Endothelial cell of umbilical vein (primary cell): ENCODE measurements at regions not wholly inside any gene's neighbourhood (a gene's known extent, or its start where the extent isn't known, plus 50 kb on each side); places are given as distances from the start of the nearest gene placed in this dataset.

Experiments
- BruUV-seq: library from RNA; stranded (reverse); fragments of 400-500 nt; replicated peaks from 2 replicates; lab custom pipeline; 2021; lab: Mats Ljungman, UMichigan
- CTCF ChIA-PET: fragments of 300-600, 350-600 bp; sonication (Branson Sonifier 250); formaldehyde crosslinking; loops from one replicate; lab custom pipeline; 2021; ENCODE audit warnings: antibody characterized with exemption, inconsistent platforms; lab: Charles Lee
- POLR2A ChIA-PET: fragments of 300-600, 350-600 bp; sonication (Branson Sonifier 250); formaldehyde crosslinking; loops from one replicate; lab custom pipeline; 2021; ENCODE audit warnings: antibody characterized with exemption, inconsistent platforms; lab: Charles Lee
- DNase-seq: peaks from one replicate; pipeline ENCODE4 v3.0.0-alpha.2; 2011; ENCODE audit warnings: low read depth, low spot score
- FAIRE-seq: peaks from 2 replicates; lab custom pipeline; 2011; peaks lifted over from hg19 to GRCh38; lab: Jason Lieb, UNC
- H2AFZ ChIP-seq: 2 replicates; pipeline ENCODE4 v1.6.0; 2012; ENCODE audit warnings: low read depth, low read length, control low read depth, inconsistent platforms
- H3K27ac ChIP-seq: 2 replicates; pipeline ENCODE4 v1.5.1; 2011; ENCODE audit warnings: low read depth, mild to moderate bottlenecking, control low read depth, low read length, moderate library complexity; ENCODE audit not compliant: insufficient read depth
- H3K27me3 ChIP-seq, 2 experiments: 2 replicates each; pipeline versions ENCODE4 v1.6.0 to v1.6.1; 2011; ENCODE audit warnings: low read length in 2 of 2, mixed read lengths in 1 of 2; ENCODE audit not compliant: control insufficient read depth in 2 of 2, insufficient read depth in 2 of 2
- H3K36me3 ChIP-seq, 2 experiments: 2 replicates in 1 of 2; 3 replicates in 1 of 2; pipeline ENCODE4 v1.5.1; 2011; ENCODE audit warnings: low read length in 2 of 2, mild to moderate bottlenecking in 1 of 2, moderate library complexity in 1 of 2; ENCODE audit not compliant: control insufficient read depth in 2 of 2, insufficient read depth in 2 of 2; ENCODE audit errors: extremely low read depth in 1 of 2
- H3K4me1 ChIP-seq: 3 replicates; pipeline ENCODE4 v1.5.1; 2011; ENCODE audit warnings: mild to moderate bottlenecking, low read length; ENCODE audit not compliant: control insufficient read depth, insufficient read depth; ENCODE audit errors: extremely low read depth
- H3K4me2 ChIP-seq: 2 replicates; pipeline ENCODE4 v1.6.1; 2011; ENCODE audit warnings: low read length, control low read depth, mixed read lengths; ENCODE audit not compliant: insufficient read depth
- H3K4me3 ChIP-seq, 3 experiments: fragments of 200-600 bp in 1 of 3; sonication (generic), shearing (Covaris generic) in 1 of 3; replicated peaks in 1 of 3; 2 replicates each; pipeline ENCODE4 v1.5.1; 2011 to 2016; ENCODE audit warnings: control low read depth in 3 of 3, low read length in 3 of 3, mild to moderate bottlenecking in 2 of 3, inconsistent platforms in 1 of 3, low read depth in 1 of 3, moderate library complexity in 1 of 3; ENCODE audit not compliant: insufficient read depth in 1 of 3
- H3K79me2 ChIP-seq: 2 replicates; pipeline ENCODE4 v1.6.0; 2012; ENCODE audit warnings: low read length, inconsistent platforms; ENCODE audit not compliant: control insufficient read depth, insufficient read depth
- H3K9ac ChIP-seq: replicated peaks from 2 replicates; pipeline ENCODE3; 2011; ENCODE audit warnings: low read length, control low read depth; ENCODE audit not compliant: insufficient read depth; ENCODE audit errors: extremely low read depth
- H3K9me1 ChIP-seq: replicated peaks from 3 replicates; pipeline ENCODE4 v1.6.0; 2011; ENCODE audit warnings: mild to moderate bottlenecking, low read length; ENCODE audit not compliant: control insufficient read depth, insufficient read depth; ENCODE audit errors: extremely low read depth
- H3K9me3 ChIP-seq: replicated peaks from 2 replicates; pipeline ENCODE4 v1.5.1; 2012; ENCODE audit warnings: low read length, inconsistent platforms; ENCODE audit not compliant: control insufficient read depth, insufficient read depth
- H4K20me1 ChIP-seq: replicated peaks from 2 replicates; pipeline ENCODE3; 2011; ENCODE audit warnings: mild to moderate bottlenecking, low read length; ENCODE audit not compliant: control insufficient read depth, insufficient read depth; ENCODE audit errors: extremely low read depth
- EZH2 ChIP-seq: IDR thresholded peaks from 2 replicates; pipeline ENCODE4 v1.6.1; 2012; ENCODE audit warnings: borderline replicate concordance, low read depth, mild to moderate bottlenecking, moderate library complexity, low read length, inconsistent platforms; ENCODE audit not compliant: severe bottlenecking
- FOS ChIP-seq: IDR thresholded peaks from 2 replicates; pipeline ENCODE4 v1.6.1; 2011; ENCODE audit warnings: mild to moderate bottlenecking, low read length, moderate library complexity, borderline replicate concordance; ENCODE audit not compliant: insufficient read depth
- GATA2 ChIP-seq: IDR thresholded peaks from 2 replicates; pipeline ENCODE4 v1.7.0; 2011; ENCODE audit warnings: low read depth, mild to moderate bottlenecking, moderate library complexity, mixed read lengths, low read length; ENCODE audit not compliant: insufficient read length, insufficient read depth
- JUN ChIP-seq: IDR thresholded peaks from 2 replicates; pipeline ENCODE4 v1.6.1; 2011; ENCODE audit warnings: borderline replicate concordance, low read depth; ENCODE audit not compliant: insufficient read length, insufficient read depth
- MAX ChIP-seq: IDR thresholded peaks from 2 replicates; pipeline ENCODE4 v1.6.1; 2011; ENCODE audit not compliant: insufficient read depth, insufficient read length
- MYC ChIP-seq: IDR thresholded peaks from one replicate; pipeline ENCODE4 v1.6.1; 2011; ENCODE audit warnings: mild to moderate bottlenecking, low read depth, low read length
- POLR2A ChIP-seq: IDR thresholded peaks from 2 replicates; pipeline ENCODE4 v1.6.1; 2012; ENCODE audit warnings: low read depth, mild to moderate bottlenecking, control low read depth, low read length
- POLR2AphosphoS5 ChIP-seq: IDR thresholded peaks from 2 replicates; pipeline ENCODE4 v1.6.1; 2012; ENCODE audit warnings: low read depth, mild to moderate bottlenecking, control low read depth, low read length, moderate library complexity; ENCODE audit not compliant: insufficient read depth
- dilution Hi-C: fragments of 300-500 bp; cut with MboI; formaldehyde crosslinking; loops from one replicate; pipeline ENCODE4 v1.15.0; 2019; ENCODE audit warnings: low sequenced_read_pairs; ENCODE audit not compliant: extremely low pct_ligation_motif_present
- intact Hi-C: fragments of 100-400 bp; cut with micrococcal nuclease; formaldehyde crosslinking; loops from one replicate; pipeline ENCODE4 v1.10.0; 2022
- TF ChIP-seq, protein P1 (sequence below), 2 donors: IDR thresholded peaks; 1 replicate in 1 of 2; 2 replicates in 1 of 2; pipeline ENCODE4 v1.5.1; 2011; ENCODE audit warnings: low read length in 2 of 2, mild to moderate bottlenecking in 2 of 2, moderate library complexity in 2 of 2, control low read depth in 1 of 2, inconsistent platforms in 1 of 2, low read depth in 1 of 2; ENCODE audit not compliant: insufficient read depth in 1 of 2; ENCODE audit errors: extremely low read depth in 1 of 2

- POLR2A ChIA-PET: no interaction called here
- TF ChIP-seq POLR2A: no peak
- TF ChIP-seq GATA2: no peak
- TF ChIP-seq FOS: no peak
- TF ChIP-seq MAX: no peak
- TF ChIP-seq EZH2: no peak
- TF ChIP-seq POLR2AphosphoS5: no peak
- TF ChIP-seq JUN: no peak
- TF ChIP-seq, protein P1, sequence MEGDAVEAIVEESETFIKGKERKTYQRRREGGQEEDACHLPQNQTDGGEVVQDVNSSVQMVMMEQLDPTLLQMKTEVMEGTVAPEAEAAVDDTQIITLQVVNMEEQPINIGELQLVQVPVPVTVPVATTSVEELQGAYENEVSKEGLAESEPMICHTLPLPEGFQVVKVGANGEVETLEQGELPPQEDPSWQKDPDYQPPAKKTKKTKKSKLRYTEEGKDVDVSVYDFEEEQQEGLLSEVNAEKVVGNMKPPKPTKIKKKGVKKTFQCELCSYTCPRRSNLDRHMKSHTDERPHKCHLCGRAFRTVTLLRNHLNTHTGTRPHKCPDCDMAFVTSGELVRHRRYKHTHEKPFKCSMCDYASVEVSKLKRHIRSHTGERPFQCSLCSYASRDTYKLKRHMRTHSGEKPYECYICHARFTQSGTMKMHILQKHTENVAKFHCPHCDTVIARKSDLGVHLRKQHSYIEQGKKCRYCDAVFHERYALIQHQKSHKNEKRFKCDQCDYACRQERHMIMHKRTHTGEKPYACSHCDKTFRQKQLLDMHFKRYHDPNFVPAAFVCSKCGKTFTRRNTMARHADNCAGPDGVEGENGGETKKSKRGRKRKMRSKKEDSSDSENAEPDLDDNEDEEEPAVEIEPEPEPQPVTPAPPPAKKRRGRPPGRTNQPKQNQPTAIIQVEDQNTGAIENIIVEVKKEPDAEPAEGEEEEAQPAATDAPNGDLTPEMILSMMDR (IDR thresholded peaks at IDR 0.05; ENCODE audit: extremely low read depth in 1 of 2, insufficient read depth in 1 of 2, low read depth in 1 of 2, low read length in 2 of 2): no peak
- TF ChIP-seq MYC: no peak
- H3K4me3 ChIP-seq: no peak overlapping the region
- no peak for DNase-seq
- no peaks in the 10 kb centered on the region for H3K27me3 ChIP-seq
- no peaks in the 10 kb centered on the region for H3K79me2 ChIP-seq
- no peak for FAIRE-seq
- H3K36me3 ChIP-seq: no peaks in the 10 kb centered on the region
- dilution Hi-C loops (no loop called here), intact Hi-C loops (no loop called here)
- no peak overlapping the region for H3K4me2 ChIP-seq
- H4K20me1 ChIP-seq: no peaks in the 10 kb centered on the region
- H3K9me3 ChIP-seq: no peaks in the 10 kb centered on the region
- no peak overlapping the region for H2AFZ ChIP-seq
- no peaks in the 10 kb centered on the region for H3K9me1 ChIP-seq
- H3K9ac ChIP-seq: no peak overlapping the region
- CTCF ChIA-PET: no interaction called here
- no peak overlapping the region for H3K27ac ChIP-seq
- no TSS peak for BruUV-seq
- H3K4me1 ChIP-seq: no peaks in the 10 kb centered on the region
These were observed 387.0 kb upstream of the CDH19 start for GRCh38 chr18:66990909-66991308.
